ENCODE measurements at regions not wholly inside any gene's neighbourhood (a gene's known extent, or its start where the extent isn't known, plus 50 kb on each side); places are given as distances from the start of the nearest gene placed in this dataset.

GRCh38 chr2:142586693-142587580 is 290.5 kb upstream of the KYNU start:
- no peak for TF ChIP-seq CTCF (IDR thresholded peaks at IDR 0.05)
- TF ChIP-seq EZH2 (IDR thresholded peaks at IDR 0.05; ENCODE audit: borderline replicate concordance, insufficient read depth, low read depth, low read length, poor library complexity, severe bottlenecking): no peak

All from B cell (primary cell).